ENCODE measurements at regions not wholly inside any gene's neighbourhood (a gene's known extent, or its start where the extent isn't known, plus 50 kb on each side); places are given as distances from the start of the nearest gene placed in this dataset.
A peak's percentile ranks its signal among the peaks of the same experiment; 100 is the strongest.

DNA sequence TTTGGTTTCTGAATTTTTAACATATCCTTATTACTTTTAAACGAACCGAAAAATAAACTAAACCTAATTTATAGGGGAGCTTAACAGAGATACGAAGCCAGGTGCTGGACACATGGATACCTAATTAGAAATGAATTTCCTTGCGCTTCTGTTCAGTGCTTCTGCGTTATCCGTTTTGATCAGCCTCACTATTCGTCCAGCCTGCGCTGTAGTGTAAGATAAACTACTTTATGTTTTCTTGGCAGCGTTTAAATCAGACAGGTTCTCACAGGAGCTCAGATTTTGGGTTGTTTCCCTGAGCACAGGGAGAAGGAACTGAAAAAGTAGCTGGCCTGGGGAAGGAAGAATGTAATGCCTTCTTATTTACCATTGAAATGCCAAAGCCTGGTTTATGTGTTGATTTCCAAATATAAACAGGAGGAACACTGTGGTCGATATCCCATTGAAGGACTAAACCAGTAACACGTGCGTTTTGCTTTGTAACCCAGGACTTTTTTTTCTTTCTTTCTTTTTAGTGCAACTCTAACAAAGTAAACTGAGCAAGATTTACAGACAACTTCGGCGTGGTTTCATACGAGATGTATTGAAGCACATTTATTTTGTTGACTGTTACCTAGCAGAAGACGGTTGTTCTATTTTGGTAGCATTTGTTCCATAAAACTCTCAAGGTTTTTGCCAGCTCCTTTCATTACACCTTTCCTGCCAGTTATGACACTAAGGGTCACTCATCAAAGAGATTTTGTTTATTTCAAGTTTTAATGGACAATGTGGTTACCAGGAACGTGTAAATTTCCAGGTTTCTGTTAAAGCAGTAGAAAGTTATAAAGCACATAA, 214.8 kb upstream of the HEY2 start:
- Histone ChIP-seq H3K27ac (ENCODE audit: low read depth) (no peak overlapping the region), H3K36me3 (ENCODE audit: insufficient read depth) (no peaks in the 10 kb centered on the region), H2AFZ (peak overlapping the region; percentile 98), H3F3A (replicated peaks; ENCODE audit: low read depth) (no peaks in the 10 kb centered on the region), H3K9me2 (ENCODE audit: insufficient read depth) (no peaks in the 10 kb centered on the region), H3K27me3 (ENCODE audit: insufficient read depth) (no peaks in the 10 kb centered on the region), H3K4me3 (peak overlapping the region; percentile 21; the same call in 1 of the 2 replicates), H4K20me1 (replicated peaks; ENCODE audit: insufficient read depth) (no peaks in the 10 kb centered on the region), H3K4me2 (peak overlapping the region; percentile 46), H3K4me1 (ENCODE audit: insufficient read depth) (peaks cover 11% of the 10 kb centered on the region), H3K79me2 (replicated peaks; ENCODE audit: insufficient read depth) (no peaks in the 10 kb centered on the region)
- TF ChIP-seq, protein P1, sequence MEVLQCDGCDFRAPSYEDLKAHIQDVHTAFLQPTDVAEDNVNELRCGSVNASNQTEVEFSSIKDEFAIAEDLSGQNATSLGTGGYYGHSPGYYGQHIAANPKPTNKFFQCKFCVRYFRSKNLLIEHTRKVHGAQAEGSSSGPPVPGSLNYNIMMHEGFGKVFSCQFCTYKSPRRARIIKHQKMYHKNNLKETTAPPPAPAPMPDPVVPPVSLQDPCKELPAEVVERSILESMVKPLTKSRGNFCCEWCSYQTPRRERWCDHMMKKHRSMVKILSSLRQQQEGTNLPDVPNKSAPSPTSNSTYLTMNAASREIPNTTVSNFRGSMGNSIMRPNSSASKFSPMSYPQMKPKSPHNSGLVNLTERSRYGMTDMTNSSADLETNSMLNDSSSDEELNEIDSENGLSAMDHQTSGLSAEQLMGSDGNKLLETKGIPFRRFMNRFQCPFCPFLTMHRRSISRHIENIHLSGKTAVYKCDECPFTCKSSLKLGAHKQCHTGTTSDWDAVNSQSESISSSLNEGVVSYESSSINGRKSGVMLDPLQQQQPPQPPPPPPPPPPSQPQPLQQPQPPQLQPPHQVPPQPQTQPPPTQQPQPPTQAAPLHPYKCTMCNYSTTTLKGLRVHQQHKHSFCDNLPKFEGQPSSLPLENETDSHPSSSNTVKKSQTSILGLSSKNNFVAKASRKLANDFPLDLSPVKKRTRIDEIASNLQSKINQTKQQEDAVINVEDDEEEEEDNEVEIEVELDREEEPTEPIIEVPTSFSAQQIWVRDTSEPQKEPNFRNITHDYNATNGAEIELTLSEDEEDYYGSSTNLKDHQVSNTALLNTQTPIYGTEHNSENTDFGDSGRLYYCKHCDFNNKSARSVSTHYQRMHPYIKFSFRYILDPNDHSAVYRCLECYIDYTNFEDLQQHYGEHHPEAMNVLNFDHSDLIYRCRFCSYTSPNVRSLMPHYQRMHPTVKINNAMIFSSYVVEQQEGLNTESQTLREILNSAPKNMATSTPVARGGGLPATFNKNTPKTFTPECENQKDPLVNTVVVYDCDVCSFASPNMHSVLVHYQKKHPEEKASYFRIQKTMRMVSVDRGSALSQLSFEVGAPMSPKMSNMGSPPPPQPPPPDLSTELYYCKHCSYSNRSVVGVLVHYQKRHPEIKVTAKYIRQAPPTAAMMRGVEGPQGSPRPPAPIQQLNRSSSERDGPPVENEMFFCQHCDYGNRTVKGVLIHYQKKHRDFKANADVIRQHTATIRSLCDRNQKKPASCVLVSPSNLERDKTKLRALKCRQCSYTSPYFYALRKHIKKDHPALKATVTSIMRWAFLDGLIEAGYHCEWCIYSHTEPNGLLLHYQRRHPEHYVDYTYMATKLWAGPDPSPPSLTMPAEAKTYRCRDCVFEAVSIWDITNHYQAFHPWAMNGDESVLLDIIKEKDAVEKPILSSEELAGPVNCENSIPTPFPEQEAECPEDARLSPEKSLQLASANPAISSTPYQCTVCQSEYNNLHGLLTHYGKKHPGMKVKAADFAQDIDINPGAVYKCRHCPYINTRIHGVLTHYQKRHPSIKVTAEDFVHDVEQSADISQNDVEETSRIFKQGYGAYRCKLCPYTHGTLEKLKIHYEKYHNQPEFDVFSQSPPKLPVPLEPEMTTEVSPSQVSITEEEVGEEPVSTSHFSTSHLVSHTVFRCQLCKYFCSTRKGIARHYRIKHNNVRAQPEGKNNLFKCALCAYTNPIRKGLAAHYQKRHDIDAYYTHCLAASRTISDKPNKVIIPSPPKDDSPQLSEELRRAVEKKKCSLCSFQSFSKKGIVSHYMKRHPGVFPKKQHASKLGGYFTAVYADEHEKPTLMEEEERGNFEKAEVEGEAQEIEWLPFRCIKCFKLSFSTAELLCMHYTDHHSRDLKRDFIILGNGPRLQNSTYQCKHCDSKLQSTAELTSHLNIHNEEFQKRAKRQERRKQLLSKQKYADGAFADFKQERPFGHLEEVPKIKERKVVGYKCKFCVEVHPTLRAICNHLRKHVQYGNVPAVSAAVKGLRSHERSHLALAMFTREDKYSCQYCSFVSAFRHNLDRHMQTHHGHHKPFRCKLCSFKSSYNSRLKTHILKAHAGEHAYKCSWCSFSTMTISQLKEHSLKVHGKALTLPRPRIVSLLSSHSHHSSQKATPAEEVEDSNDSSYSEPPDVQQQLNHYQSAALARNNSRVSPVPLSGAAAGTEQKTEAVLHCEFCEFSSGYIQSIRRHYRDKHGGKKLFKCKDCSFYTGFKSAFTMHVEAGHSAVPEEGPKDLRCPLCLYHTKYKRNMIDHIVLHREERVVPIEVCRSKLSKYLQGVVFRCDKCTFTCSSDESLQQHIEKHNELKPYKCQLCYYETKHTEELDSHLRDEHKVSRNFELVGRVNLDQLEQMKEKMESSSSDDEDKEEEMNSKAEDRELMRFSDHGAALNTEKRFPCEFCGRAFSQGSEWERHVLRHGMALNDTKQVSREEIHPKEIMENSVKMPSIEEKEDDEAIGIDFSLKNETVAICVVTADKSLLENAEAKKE (CRISPR knock-in tag; IDR thresholded peaks at IDR 0.05), result no peak
- TF ChIP-seq CREB1 (CRISPR knock-in tag; IDR thresholded peaks at IDR 0.05; ENCODE audit: low read depth) (no peak), ZNF114 (CRISPR knock-in tag; IDR thresholded peaks at IDR 0.05) (no peak), POLR2AphosphoS5 (IDR thresholded peaks at IDR 0.05; ENCODE audit: low read depth) (no peak), STAT1 (IDR thresholded peaks at IDR 0.05; ENCODE audit: unreplicated experiment) (no peak), EZH2phosphoT487 (IDR thresholded peaks at IDR 0.05; ENCODE audit: unreplicated experiment) (no peak), NANOG (IDR thresholded peaks at IDR 0.05; ENCODE audit: borderline replicate concordance) (no peak), EZH2 (IDR thresholded peaks at IDR 0.05; ENCODE audit: low read depth, unreplicated experiment) (no peak), ZNF331 (CRISPR knock-in tag; IDR thresholded peaks at IDR 0.05; ENCODE audit: low read depth) (no peak), JUNB (IDR thresholded peaks at IDR 0.05; ENCODE audit: unreplicated experiment) (no peak)
- TF ChIP-seq, protein P2, sequence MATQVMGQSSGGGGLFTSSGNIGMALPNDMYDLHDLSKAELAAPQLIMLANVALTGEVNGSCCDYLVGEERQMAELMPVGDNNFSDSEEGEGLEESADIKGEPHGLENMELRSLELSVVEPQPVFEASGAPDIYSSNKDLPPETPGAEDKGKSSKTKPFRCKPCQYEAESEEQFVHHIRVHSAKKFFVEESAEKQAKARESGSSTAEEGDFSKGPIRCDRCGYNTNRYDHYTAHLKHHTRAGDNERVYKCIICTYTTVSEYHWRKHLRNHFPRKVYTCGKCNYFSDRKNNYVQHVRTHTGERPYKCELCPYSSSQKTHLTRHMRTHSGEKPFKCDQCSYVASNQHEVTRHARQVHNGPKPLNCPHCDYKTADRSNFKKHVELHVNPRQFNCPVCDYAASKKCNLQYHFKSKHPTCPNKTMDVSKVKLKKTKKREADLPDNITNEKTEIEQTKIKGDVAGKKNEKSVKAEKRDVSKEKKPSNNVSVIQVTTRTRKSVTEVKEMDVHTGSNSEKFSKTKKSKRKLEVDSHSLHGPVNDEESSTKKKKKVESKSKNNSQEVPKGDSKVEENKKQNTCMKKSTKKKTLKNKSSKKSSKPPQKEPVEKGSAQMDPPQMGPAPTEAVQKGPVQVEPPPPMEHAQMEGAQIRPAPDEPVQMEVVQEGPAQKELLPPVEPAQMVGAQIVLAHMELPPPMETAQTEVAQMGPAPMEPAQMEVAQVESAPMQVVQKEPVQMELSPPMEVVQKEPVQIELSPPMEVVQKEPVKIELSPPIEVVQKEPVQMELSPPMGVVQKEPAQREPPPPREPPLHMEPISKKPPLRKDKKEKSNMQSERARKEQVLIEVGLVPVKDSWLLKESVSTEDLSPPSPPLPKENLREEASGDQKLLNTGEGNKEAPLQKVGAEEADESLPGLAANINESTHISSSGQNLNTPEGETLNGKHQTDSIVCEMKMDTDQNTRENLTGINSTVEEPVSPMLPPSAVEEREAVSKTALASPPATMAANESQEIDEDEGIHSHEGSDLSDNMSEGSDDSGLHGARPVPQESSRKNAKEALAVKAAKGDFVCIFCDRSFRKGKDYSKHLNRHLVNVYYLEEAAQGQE (IDR thresholded peaks at IDR 0.05; ENCODE audit: unreplicated experiment), result no peak
- TF ChIP-seq, protein P3, sequence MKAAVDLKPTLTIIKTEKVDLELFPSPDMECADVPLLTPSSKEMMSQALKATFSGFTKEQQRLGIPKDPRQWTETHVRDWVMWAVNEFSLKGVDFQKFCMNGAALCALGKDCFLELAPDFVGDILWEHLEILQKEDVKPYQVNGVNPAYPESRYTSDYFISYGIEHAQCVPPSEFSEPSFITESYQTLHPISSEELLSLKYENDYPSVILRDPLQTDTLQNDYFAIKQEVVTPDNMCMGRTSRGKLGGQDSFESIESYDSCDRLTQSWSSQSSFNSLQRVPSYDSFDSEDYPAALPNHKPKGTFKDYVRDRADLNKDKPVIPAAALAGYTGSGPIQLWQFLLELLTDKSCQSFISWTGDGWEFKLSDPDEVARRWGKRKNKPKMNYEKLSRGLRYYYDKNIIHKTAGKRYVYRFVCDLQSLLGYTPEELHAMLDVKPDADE (IDR thresholded peaks at IDR 0.05), result no peak
- TF ChIP-seq, protein P4, sequence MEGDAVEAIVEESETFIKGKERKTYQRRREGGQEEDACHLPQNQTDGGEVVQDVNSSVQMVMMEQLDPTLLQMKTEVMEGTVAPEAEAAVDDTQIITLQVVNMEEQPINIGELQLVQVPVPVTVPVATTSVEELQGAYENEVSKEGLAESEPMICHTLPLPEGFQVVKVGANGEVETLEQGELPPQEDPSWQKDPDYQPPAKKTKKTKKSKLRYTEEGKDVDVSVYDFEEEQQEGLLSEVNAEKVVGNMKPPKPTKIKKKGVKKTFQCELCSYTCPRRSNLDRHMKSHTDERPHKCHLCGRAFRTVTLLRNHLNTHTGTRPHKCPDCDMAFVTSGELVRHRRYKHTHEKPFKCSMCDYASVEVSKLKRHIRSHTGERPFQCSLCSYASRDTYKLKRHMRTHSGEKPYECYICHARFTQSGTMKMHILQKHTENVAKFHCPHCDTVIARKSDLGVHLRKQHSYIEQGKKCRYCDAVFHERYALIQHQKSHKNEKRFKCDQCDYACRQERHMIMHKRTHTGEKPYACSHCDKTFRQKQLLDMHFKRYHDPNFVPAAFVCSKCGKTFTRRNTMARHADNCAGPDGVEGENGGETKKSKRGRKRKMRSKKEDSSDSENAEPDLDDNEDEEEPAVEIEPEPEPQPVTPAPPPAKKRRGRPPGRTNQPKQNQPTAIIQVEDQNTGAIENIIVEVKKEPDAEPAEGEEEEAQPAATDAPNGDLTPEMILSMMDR (conservative IDR thresholded peaks at IDR 0.05; ENCODE audit: low read depth in 2 of 2), result no peak
- no peaks in the 10 kb centered on the region for H3K27me3 Mint-ChIP-seq (ENCODE audit: insufficient read depth, low read depth, poor library complexity)
- H3K27ac Mint-ChIP-seq, result no peak overlapping the region; the same call in 1 of the 2 replicates
- no peak overlapping the region for H3K4me3 Mint-ChIP-seq
- peaks cover 27% of the 10 kb centered on the region for H3K4me1 Mint-ChIP-seq
- no peaks in the 10 kb centered on the region for H3K9me3 Mint-ChIP-seq
- no peak; the same call in 2 of the 3 replicates for ATAC-seq
- H3K36me3 Mint-ChIP-seq (ENCODE audit: low read depth), result no peaks in the 10 kb centered on the region
- no peak for DNase-seq (ENCODE audit: low spot score)

All from GM23338 (cell line).